DND-41 (cell line): ENCODE measurements at regions not wholly inside any gene's neighbourhood (a gene's known extent, or its start where the extent isn't known, plus 50 kb on each side); places are given as distances from the start of the nearest gene placed in this dataset.

Source experiments
- ATAC-seq: fragments of 200-7000 bp; cut with Tn5 transposase; 3 replicates; pipeline ENCODE4 v1.9.1; 2021; ENCODE audit warnings: low read depth; ENCODE audit not compliant: insufficient read depth
- DNase-seq: peaks from one replicate; pipeline ENCODE4 v3.0.0-alpha.2; 2020
- H2AFZ ChIP-seq: 2 replicates; pipeline ENCODE4 v1.6.0; 2012; ENCODE audit warnings: low read depth, low read length
- H3K27ac ChIP-seq: 2 replicates; pipeline ENCODE4 v1.5.1; 2012; ENCODE audit warnings: low read length, inconsistent platforms
- H3K27me3 ChIP-seq: fragments of 200-600 bp; sonication (generic); 2 replicates; pipeline ENCODE4 v1.6.0; 2012; ENCODE audit warnings: low read length, mild to moderate bottlenecking, inconsistent platforms; ENCODE audit not compliant: insufficient read depth, poor library complexity
- H3K36me3 ChIP-seq: 2 replicates; pipeline ENCODE4 v1.5.1; 2012; ENCODE audit warnings: low read length, inconsistent platforms; ENCODE audit not compliant: insufficient read depth
- H3K4me1 ChIP-seq: 2 replicates; pipeline ENCODE4 v1.5.1; 2012; ENCODE audit warnings: mild to moderate bottlenecking, low read length; ENCODE audit not compliant: insufficient read depth
- H3K4me2 ChIP-seq: 2 replicates; pipeline ENCODE4 v1.6.0; 2012; ENCODE audit warnings: mild to moderate bottlenecking, moderate library complexity, low read length, inconsistent platforms; ENCODE audit not compliant: insufficient read depth
- H3K4me3 ChIP-seq, 2 experiments: fragments of 200-600 bp in 1 of 2; shearing (Covaris generic) in 1 of 2; 2 replicates each; pipeline ENCODE4 v1.5.1; 2012 to 2016; ENCODE audit warnings: inconsistent platforms in 2 of 2, low read length in 2 of 2, mild to moderate bottlenecking in 2 of 2, low read depth in 1 of 2, moderate library complexity in 1 of 2
- H3K79me2 ChIP-seq: 2 replicates; pipeline ENCODE4 v1.6.0; 2012; ENCODE audit warnings: low read length, inconsistent platforms; ENCODE audit not compliant: insufficient read depth
- H3K9ac ChIP-seq: 2 replicates; pipeline ENCODE4 v1.6.0; 2012; ENCODE audit warnings: low read depth, mild to moderate bottlenecking, inconsistent platforms, low read length, moderate library complexity
- H3K9me3 ChIP-seq: 2 replicates; pipeline ENCODE4 v1.5.1; 2012; ENCODE audit warnings: low read length, moderate library complexity, mild to moderate bottlenecking, inconsistent platforms; ENCODE audit not compliant: insufficient read depth, severe bottlenecking
- H4K20me1 ChIP-seq: 2 replicates; pipeline ENCODE4 v1.6.0; 2012; ENCODE audit warnings: low read length; ENCODE audit not compliant: insufficient read depth
- CTCF ChIP-seq: IDR thresholded peaks from 2 replicates; pipeline ENCODE4 v1.5.1; 2012; ENCODE audit warnings: borderline replicate concordance, low read length, moderate library complexity, mild to moderate bottlenecking; ENCODE audit not compliant: poor library complexity, severe bottlenecking; ENCODE audit errors: extremely low read depth
- EZH2 ChIP-seq: IDR thresholded peaks from 3 replicates; pipeline ENCODE4 v1.6.1; 2012; ENCODE audit warnings: borderline replicate concordance, low read depth, mild to moderate bottlenecking, moderate library complexity, low read length, inconsistent platforms; ENCODE audit not compliant: severe bottlenecking

GRCh38 chr16:80008857-80009256, 408.3 kb upstream of the MAF start:
- H3K4me2 ChIP-seq: no peak overlapping the region
- TF ChIP-seq EZH2 (no peak), CTCF (no peak)
- no peaks in the 10 kb centered on the region for H3K4me1 ChIP-seq
- no peaks in the 10 kb centered on the region for H4K20me1 ChIP-seq
- no peak for ATAC-seq
- no peak overlapping the region for H3K9ac ChIP-seq
- H3K27me3 ChIP-seq: no peaks in the 10 kb centered on the region
- no peaks in the 10 kb centered on the region for H3K9me3 ChIP-seq
- H3K79me2 ChIP-seq: no peaks in the 10 kb centered on the region
- no peak overlapping the region for H3K27ac ChIP-seq
- H3K36me3 ChIP-seq: no peaks in the 10 kb centered on the region
- no peak for DNase-seq
- H2AFZ ChIP-seq: no peak overlapping the region
- H3K4me3 ChIP-seq: no peak overlapping the region

GRCh38 chr16:80007231-80007630, 406.7 kb upstream of the MAF start:
- Histone ChIP-seq H4K20me1 (no peaks in the 10 kb centered on the region), H3K4me1 (no peaks in the 10 kb centered on the region), H3K9ac (no peak overlapping the region), H3K9me3 (no peaks in the 10 kb centered on the region), H2AFZ (no peak overlapping the region), H3K27ac (no peak overlapping the region), H3K4me3 (no peak overlapping the region), H3K27me3 (no peaks in the 10 kb centered on the region), H3K79me2 (no peaks in the 10 kb centered on the region), H3K36me3 (no peaks in the 10 kb centered on the region), H3K4me2 (no peak overlapping the region)
- ATAC-seq: no peak
- TF ChIP-seq CTCF (no peak), EZH2 (no peak)
- DNase-seq: no peak

DNA sequence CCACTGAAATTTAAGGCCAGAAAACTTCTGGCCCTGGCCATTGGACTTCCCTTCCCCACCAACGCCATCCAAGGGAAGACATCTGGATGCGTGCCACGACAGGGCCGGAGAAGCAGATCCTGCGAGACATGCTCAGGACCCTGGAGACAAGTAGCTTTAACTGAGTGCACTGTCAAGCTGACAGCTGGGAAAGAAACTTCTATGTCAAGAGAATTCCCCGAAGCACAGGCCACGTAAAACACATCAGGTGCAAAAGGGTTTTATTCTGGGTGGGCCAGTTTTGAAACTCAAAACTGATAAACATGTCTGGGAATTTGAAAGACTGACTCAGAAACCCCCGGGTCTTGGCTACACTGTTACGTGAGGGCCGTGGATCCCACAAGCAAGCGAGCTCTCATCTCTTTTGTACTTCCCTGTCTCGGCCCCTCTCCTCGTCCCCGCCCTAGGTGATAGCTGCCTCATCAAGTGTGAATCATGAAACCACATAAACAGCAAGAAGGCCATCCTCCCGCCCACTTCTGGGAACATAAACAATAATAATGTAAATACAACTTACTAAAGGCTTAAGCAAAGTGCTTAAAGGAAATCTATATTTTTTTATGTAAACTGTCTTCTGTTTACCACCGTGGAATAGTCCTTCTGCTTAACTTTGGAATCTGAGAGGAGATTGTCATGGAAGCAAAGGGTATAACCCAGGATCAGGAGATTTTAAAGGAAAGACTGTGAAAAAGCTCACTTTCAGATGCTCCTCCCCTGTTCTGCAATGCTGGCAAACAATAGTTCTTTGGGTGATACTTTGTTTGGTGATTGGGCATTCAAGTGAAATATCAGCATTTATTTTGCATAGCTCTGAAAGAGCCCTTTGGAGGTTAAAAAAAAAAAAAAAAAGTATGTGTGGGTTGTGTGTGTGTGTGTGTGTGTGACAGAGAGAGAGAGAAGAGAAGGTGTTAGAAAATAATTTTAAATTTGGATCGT, 406.0 kb upstream of the MAF start:
- no peak for DNase-seq
- H3K4me2 ChIP-seq: no peak overlapping the region
- no peak overlapping the region for H3K27ac ChIP-seq
- H3K79me2 ChIP-seq: no peaks in the 10 kb centered on the region
- no peak overlapping the region for H2AFZ ChIP-seq
- ATAC-seq: no peak
- TF ChIP-seq CTCF (no peak), EZH2 (no peak)
- H3K27me3 ChIP-seq: no peaks in the 10 kb centered on the region
- no peaks in the 10 kb centered on the region for H3K4me1 ChIP-seq
- peaks cover 2% of the 10 kb centered on the region for H3K9me3 ChIP-seq
- no peaks in the 10 kb centered on the region for H3K36me3 ChIP-seq
- no peak overlapping the region for H3K4me3 ChIP-seq
- no peak overlapping the region for H3K9ac ChIP-seq
- H4K20me1 ChIP-seq: no peaks in the 10 kb centered on the region
